ENCODE measurements at regions not wholly inside any gene's neighbourhood (a gene's known extent, or its start where the extent isn't known, plus 50 kb on each side); places are given as distances from the start of the nearest gene placed in this dataset.

- no peak overlapping the region for H4K8ac ChIP-seq (replicated peaks; ENCODE audit: insufficient read length, low read depth, low read length)
- no peaks in the 10 kb centered on the region for H3K79me1 ChIP-seq (ENCODE audit: insufficient read depth, low read depth, low read length, poor library complexity, severe bottlenecking)
- no peak overlapping the region for H3K27ac ChIP-seq (ENCODE audit: insufficient read length, low read depth, low read length)
- H4K5ac ChIP-seq (ENCODE audit: insufficient read length, low read depth, low read length) = no peak overlapping the region
- no peak overlapping the region for H2AK5ac ChIP-seq (ENCODE audit: insufficient read length, low read length)
- peaks cover 6 to 7% of the 10 kb centered on the region in 2 experiments; a peak in 3 of 5 replicates for H3K9me3 Mint-ChIP-seq
- no peak overlapping the region for H3K4me2 ChIP-seq (ENCODE audit: insufficient read depth, insufficient read length, low read length)
- H3K4ac ChIP-seq (ENCODE audit: low read depth, low read length) = no peak overlapping the region
- H3K4me3 Mint-ChIP-seq = no peak overlapping the region
- H2BK5ac ChIP-seq (ENCODE audit: insufficient read length, low read length) = no peak overlapping the region
- H3K23ac ChIP-seq (ENCODE audit: insufficient read length, low read depth, low read length) = no peak overlapping the region
- H3K79me2 ChIP-seq (ENCODE audit: insufficient read depth, low read length) = no peaks in the 10 kb centered on the region
- H3K14ac ChIP-seq (ENCODE audit: insufficient read depth, low read length) = no peak overlapping the region
- no peak overlapping the region for H3K27ac Mint-ChIP-seq
- no peak overlapping the region for H2BK120ac ChIP-seq (ENCODE audit: low read depth, low read length, poor library complexity, severe bottlenecking)
- H3K4me1 ChIP-seq (ENCODE audit: insufficient read depth, low read length) = no peaks in the 10 kb centered on the region
- no peak overlapping the region for H3T11ph ChIP-seq (ENCODE audit: low read length)
- H2BK20ac ChIP-seq (ENCODE audit: low read depth, low read length, poor library complexity, severe bottlenecking) = no peak overlapping the region
- no peaks in the 10 kb centered on the region for H3K9me3 ChIP-seq (ENCODE audit: control insufficient read depth, low read depth, low read length)
- H3K23me2 ChIP-seq (ENCODE audit: insufficient read length, low read depth, low read length, poor library complexity, severe bottlenecking) = no peaks in the 10 kb centered on the region
- WGBS (ENCODE audit: extremely low coverage, insufficient read length, low lambda C conversion rate) = no CpG with 5 or more reads among the region's 7 CpGs
- H3K56ac ChIP-seq (ENCODE audit: insufficient read length, low read depth, low read length) = no peak overlapping the region
- no peak overlapping the region for H2AFZ ChIP-seq (ENCODE audit: low read length)
- H4K20me1 ChIP-seq (ENCODE audit: control insufficient read depth, insufficient read depth, insufficient read length) = no peaks in the 10 kb centered on the region
- no peak overlapping the region for H2BK12ac ChIP-seq (ENCODE audit: insufficient read length, low read depth, low read length)
- H3K4me1 Mint-ChIP-seq = peaks cover 0 to 2% of the 10 kb centered on the region in 2 experiments; a peak in 1 of 4 replicates
- H3K27me3 ChIP-seq (ENCODE audit: insufficient read depth, low read length) = no peaks in the 10 kb centered on the region
- H2BK15ac ChIP-seq (ENCODE audit: low read depth, low read length) = no peak overlapping the region
- no peak for TF ChIP-seq CTCF (conservative IDR thresholded peaks at IDR 0.05)
- H3K18ac ChIP-seq (ENCODE audit: insufficient read length, low read depth, low read length) = no peak overlapping the region
- no peak for DNase-seq
- no peak overlapping the region for H4K91ac ChIP-seq (ENCODE audit: insufficient read length, low read depth, low read length)
- H3K27me3 Mint-ChIP-seq (ENCODE audit: low read depth) = no peaks in the 10 kb centered on the region
- H3K36me3 Mint-ChIP-seq (ENCODE audit: insufficient read depth in 1 of 3, low read depth in 3 of 3) = peaks cover 0 to 5% (median 2%) of the 10 kb centered on the region in 3 experiments; a peak in 2 of 7 replicates
- no peak overlapping the region for H3K9ac ChIP-seq (ENCODE audit: extremely low read depth, insufficient read length, low read length)
Observed at GRCh38 chr15:45810201-45810600, 175.4 kb downstream of the SQOR start.

Data from H9 (cell line).